Activated CD4-positive, alpha-beta T cell treated with anti-CD3 and anti-CD28 coated beads, Interleukin-10, Interleukin-2, amounts not matched to agents 100 ng/mL and 50 ng/mL, durations not matched to agents 16 hours and 8 hours (primary cell): ENCODE measurements at regions not wholly inside any gene's neighbourhood (a gene's known extent, or its start where the extent isn't known, plus 50 kb on each side); places are given as distances from the start of the nearest gene placed in this dataset.

Experiments
- DNase-seq: peaks from one replicate; pipeline ENCODE4 v3.0.0-alpha.2; 2020

GRCh38 chr12:46914336-46914735 is 88.5 kb upstream of the SLC38A4 start:
- no peak for DNase-seq

GRCh38 chr12:46915082-46915481 is 89.3 kb upstream of the SLC38A4 start:
- DNase-seq = no peak

GRCh38 chr12:46915836-46916235 is 90.0 kb upstream of the SLC38A4 start:
- no peak for DNase-seq

GRCh38 chr12:46916796-46917419 is 91.1 kb upstream of the SLC38A4 start:
- no peak for DNase-seq

- no peak for DNase-seq
Observed at GRCh38 chr12:46917821-46918220, 92.0 kb upstream of the SLC38A4 start.

- no peak for DNase-seq
Observed at GRCh38 chr12:46918631-46919030, 92.8 kb upstream of the SLC38A4 start.

GRCh38 chr12:46919666-46920400 is 94.0 kb upstream of the SLC38A4 start:
- no peak for DNase-seq

GRCh38 chr12:46920499-46920898 is 94.7 kb upstream of the SLC38A4 start:
- DNase-seq = no peak

- no peak for DNase-seq
Observed at GRCh38 chr12:46921048-46921763, 95.4 kb upstream of the SLC38A4 start.

- no peak for DNase-seq
Observed at GRCh38 chr12:46921764-46922133, 96.0 kb upstream of the SLC38A4 start.

- DNase-seq = no peak
Observed at GRCh38 chr12:46926526-46926925, 100.7 kb upstream of the SLC38A4 start.

GRCh38 chr12:46930101-46930500 is 104.3 kb upstream of the SLC38A4 start:
- no peak for DNase-seq

GRCh38 chr12:46933947-46934346 is 108.2 kb upstream of the SLC38A4 start:
- DNase-seq = peak; percentile 14

- no peak for DNase-seq
Observed at GRCh38 chr12:46934374-46935111, 108.7 kb upstream of the SLC38A4 start.

- DNase-seq = no peak
Observed at GRCh38 chr12:46935271-46935847, 109.6 kb upstream of the SLC38A4 start.

GRCh38 chr12:46936042-46936441 is 110.2 kb upstream of the SLC38A4 start:
- no peak for DNase-seq

- peak; percentile 2 for DNase-seq
Observed at GRCh38 chr12:46938071-46938678, 112.4 kb upstream of the SLC38A4 start.

- DNase-seq = no peak
Observed at GRCh38 chr12:46941981-46942380, 116.2 kb upstream of the SLC38A4 start.

- no peak for DNase-seq
Observed at GRCh38 chr12:46942579-46942978, 116.8 kb upstream of the SLC38A4 start.

- peak; percentile 15 for DNase-seq
Observed at GRCh38 chr12:46944088-46944487, 118.3 kb upstream of the SLC38A4 start.

- DNase-seq = no peak
Observed at GRCh38 chr12:46944771-46945170, 119.0 kb upstream of the SLC38A4 start.

GRCh38 chr12:46945591-46945990 is 119.8 kb upstream of the SLC38A4 start:
- no peak for DNase-seq

GRCh38 chr12:46946137-46946536 is 120.3 kb upstream of the SLC38A4 start:
- no peak for DNase-seq
